ENCODE measurements at regions not wholly inside any gene's neighbourhood (a gene's known extent, or its start where the extent isn't known, plus 50 kb on each side); places are given as distances from the start of the nearest gene placed in this dataset.

DNA sequence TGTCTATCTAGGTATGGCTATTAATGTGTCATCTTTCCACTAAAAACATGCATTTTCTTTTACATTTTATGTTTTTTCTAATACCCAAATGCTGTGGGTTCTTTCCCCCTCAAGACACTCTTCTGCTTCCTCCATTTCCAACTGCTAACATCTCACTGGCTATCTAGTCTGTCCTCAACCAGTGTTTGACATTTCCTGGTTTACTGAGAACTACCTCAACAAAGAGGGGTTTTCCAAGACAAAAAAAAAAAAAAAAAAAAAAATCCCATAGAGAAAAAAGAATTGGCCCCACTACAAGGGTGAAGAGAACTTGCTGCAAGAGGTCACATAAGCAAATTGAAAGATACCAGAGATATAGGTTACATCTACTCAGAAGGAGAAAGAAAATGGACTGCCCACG, 359.7 kb downstream of the CRPPA start:
- no peak for DNase-seq (ENCODE audit: low read depth in 2 of 2)

DNA sequence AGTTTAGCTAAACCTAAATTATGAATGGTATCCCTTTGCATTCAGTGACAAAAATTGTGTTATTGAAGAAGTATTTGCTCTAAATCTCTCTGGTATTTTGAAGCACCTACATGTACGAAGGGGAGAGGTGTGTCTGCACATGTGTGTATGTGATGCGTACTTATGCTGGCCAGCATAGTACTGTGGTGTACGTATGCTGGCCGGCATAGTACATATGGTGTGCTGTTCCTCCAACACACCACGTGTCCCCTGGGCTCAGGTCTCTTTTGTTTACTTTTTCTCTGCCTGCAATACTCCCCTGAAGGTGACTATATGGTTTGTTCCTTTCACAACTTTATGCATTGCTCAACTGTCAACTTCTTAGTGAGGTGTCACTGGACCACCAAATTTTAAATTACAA, 360.3 kb downstream of the CRPPA start:
- no peak for DNase-seq (ENCODE audit: low read depth in 2 of 2)

DNA sequence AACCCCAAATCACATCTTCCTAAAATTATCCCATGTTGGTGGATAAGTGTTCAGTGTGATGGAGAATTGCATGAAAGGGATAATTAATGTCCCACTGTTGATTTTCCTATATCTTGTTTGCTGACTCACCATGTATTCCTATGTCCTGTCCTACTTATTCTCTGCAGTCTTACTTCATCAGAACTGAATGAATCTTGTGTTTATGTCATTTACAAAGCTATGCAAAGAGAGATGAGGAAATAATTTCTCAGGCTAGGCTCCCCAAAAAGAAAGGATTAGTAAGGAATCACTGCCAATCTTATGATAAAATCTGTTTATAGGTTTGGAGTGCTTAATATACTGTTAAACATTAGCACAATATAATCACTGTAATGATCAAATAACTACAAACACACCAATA, 360.8 kb downstream of the CRPPA start:
- no peak for DNase-seq (ENCODE audit: low read depth in 2 of 2)

- no peak for DNase-seq (ENCODE audit: low read depth in 2 of 2)
Measured at GRCh38 chr7:16055263-16055976, 365.9 kb downstream of the CRPPA start.

GRCh38 chr7:16051561-16052255, 365.2 kb upstream of the MEOX2 start:
- no peak for DNase-seq (ENCODE audit: low read depth in 2 of 2)

- DNase-seq (ENCODE audit: low read depth in 2 of 2), result no peak
Measured at GRCh38 chr7:16046041-16046440, 359.6 kb upstream of the MEOX2 start.

- no peak for DNase-seq (ENCODE audit: low read depth in 2 of 2)
Measured at GRCh38 chr7:16045296-16045695, 358.8 kb upstream of the MEOX2 start.

DNA sequence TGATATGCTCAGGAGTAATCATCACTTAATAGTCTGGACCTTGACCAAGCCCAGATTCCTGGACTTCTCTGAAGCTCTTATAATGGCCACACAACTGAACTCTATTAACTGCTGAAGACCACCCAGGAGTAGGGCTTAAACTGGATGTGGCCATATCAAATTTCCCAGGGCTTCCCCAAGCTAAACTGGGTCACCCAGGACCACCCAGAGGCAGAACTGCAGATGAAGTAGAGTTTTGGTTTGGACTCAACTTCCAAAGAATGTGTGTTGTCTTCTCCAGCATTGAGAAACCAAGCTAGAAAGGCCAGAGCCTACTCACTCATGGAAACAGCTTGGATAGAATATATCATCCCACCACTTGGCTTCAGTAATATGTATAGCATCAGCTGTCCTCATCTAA, 358.2 kb upstream of the MEOX2 start:
- DNase-seq (ENCODE audit: low read depth in 2 of 2), result no peak

DNA sequence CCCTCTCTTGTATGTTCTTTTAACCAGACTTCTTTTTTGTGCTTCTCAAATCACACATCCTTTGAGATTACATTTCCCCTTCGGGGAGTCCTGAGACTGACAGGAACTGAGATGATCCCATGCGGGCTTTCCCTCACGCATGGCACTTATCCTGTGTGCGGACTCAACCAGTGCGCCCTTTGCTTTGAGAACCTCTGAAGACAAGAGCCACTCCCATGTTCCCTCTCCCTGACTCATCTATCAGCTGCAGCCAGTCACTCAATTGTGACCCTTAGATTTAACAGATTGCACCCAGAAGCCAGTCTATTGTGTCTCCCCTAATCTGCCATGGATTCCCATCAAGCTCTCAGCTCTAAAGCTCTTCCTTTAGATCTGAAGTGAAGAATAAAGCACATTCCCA, 353.9 kb upstream of the MEOX2 start:
- no peak for DNase-seq (ENCODE audit: low read depth in 2 of 2)

- no peak for DNase-seq (ENCODE audit: low read depth in 2 of 2)
Measured at GRCh38 chr7:16038906-16039305, 352.4 kb upstream of the MEOX2 start.

GRCh38 chr7:16035392-16035791, 348.9 kb upstream of the MEOX2 start:
- no peak for DNase-seq (ENCODE audit: low read depth in 2 of 2)

DNA sequence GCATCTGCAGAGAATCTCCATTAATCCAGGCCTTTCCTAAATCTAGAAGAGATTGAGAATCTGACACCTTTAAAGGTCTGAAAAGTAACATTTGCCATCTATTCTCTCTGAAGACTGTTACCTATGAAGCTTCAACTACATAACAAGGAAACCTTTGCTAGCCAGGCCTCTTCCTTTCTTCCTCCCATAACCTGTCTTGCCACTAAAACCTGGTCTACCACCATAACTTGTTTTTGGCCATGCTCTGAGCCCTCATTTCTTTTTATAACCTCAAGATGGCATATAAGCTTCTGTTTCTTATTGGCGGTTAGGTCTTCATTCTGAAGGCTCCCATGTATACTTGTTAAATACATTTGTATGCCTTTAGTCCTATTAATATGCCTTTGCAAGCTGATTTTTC, 348.4 kb upstream of the MEOX2 start:
- no peak for DNase-seq (ENCODE audit: low read depth in 2 of 2)

- DNase-seq (ENCODE audit: low read depth in 2 of 2), result no peak
Measured at GRCh38 chr7:16034353-16034752, 347.9 kb upstream of the MEOX2 start.

GRCh38 chr7:16033233-16033632, 346.8 kb upstream of the MEOX2 start:
- DNase-seq (ENCODE audit: low read depth in 2 of 2), result no peak

DNA sequence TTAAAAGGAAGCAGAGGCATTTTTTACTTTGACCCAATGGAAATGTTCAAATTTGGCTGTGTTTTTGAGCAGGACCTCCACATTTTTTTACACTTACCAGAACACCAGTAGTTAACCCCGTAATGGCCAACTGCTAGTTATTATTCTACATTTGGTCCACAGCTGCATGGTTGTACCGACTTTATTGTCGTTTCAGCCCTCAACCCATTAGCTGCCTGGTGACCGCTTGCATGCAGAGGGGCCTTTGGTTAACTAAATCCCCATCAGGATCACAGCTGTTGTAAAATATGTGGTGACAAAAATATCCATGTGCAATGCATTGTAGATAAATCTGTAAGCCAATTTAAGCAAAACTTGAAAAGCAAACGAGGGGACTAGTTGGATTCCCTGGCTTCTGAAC, 342.2 kb upstream of the MEOX2 start:
- no peak for DNase-seq (ENCODE audit: low read depth in 2 of 2)

DNA sequence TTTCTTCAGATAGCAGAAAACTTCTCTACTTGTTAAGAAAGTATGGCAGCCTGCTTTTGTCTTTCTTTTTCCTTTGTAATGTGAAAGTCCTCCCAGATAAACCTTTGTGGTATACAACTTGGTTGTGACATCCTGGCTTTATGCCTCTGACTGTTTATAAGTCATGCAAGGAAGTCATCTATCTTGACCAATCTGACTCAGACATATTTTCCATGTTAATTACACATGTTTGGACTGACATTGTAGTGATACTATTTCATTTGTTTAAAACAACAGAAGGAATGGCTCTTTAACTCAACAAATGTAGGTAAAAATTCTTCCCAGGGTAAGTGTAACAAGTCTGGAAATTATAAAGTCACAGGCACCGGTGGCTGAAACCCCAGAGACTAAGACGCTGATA, 341.6 kb upstream of the MEOX2 start:
- DNase-seq (ENCODE audit: low read depth in 2 of 2), result no peak

GRCh38 chr7:16027396-16027795, 340.9 kb upstream of the MEOX2 start:
- DNase-seq (ENCODE audit: low read depth in 2 of 2), result no peak

- DNase-seq (ENCODE audit: low read depth in 2 of 2), result no peak
Measured at GRCh38 chr7:16026253-16027020, 340.0 kb upstream of the MEOX2 start.

GRCh38 chr7:16025696-16026095, 339.2 kb upstream of the MEOX2 start:
- no peak for DNase-seq (ENCODE audit: low read depth in 2 of 2)

DNA sequence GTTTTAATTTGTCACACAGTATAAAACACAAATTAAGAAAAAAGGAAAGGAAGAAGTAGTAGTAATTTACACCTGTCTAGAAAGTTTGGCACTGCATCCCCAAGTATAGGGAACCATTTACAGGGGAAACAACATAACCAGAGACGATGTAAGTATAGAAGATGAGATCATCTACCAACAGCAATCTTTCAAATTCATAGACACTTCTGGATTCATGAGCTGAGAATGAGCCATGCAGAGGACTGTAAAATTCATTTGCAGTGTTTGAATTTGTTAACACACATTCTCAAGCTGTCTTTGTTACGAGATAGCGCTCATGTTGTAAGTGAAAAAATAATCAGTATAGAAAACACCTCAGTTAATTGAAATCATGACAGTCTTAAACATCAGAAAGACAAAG, 337.0 kb upstream of the MEOX2 start:
- DNase-seq (ENCODE audit: low read depth in 2 of 2), result no peak

GRCh38 chr7:16023046-16023445, 336.6 kb upstream of the MEOX2 start:
- DNase-seq (ENCODE audit: low read depth in 2 of 2), result no peak

- DNase-seq (ENCODE audit: low read depth in 2 of 2), result no peak
Measured at GRCh38 chr7:16021851-16022250, 335.4 kb upstream of the MEOX2 start.

DNA sequence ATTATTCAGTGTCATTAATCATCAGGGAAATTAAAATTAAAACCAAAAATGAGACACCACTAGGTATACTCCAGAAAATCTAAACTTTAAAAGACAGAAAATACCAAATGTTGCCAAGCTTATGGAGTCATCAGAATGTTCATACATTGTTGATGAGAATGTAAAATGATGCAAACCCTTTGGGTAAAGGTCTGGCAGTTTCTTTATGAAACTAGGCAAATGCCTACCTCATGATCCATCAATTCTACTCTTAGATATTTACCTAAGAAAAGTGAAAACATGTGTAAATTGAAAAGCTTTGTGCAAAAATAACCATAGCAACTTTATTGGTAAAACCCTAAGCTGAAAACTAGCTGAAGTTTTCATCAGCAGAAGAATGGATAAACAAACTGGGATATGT, 329.5 kb upstream of the MEOX2 start:
- no peak for DNase-seq (ENCODE audit: low read depth in 2 of 2)

All from stimulated activated CD8-positive, alpha-beta memory T cell treated with anti-CD3 and anti-CD28 coated beads, Interleukin-2, amount 100 ng/mL, for 48 hours (primary cell).